HG02885 (cell line): ENCODE measurements at regions not wholly inside any gene's neighbourhood (a gene's known extent, or its start where the extent isn't known, plus 50 kb on each side); places are given as distances from the start of the nearest gene placed in this dataset.
"Not testable (repeated sequence)": the region's sequence is repeated elsewhere in the genome, so short reads cannot be mapped to it uniquely, and the experiment has no call there.

ENCODE experiments used
- ATAC-seq: cut with Tn5 transposase; IDR thresholded peaks from one replicate; pipeline ENCODE4 v1.9.1; 2021; ENCODE audit warnings: mild to moderate bottlenecking; ENCODE audit not compliant: unreplicated experiment, poor library complexity

DNA sequence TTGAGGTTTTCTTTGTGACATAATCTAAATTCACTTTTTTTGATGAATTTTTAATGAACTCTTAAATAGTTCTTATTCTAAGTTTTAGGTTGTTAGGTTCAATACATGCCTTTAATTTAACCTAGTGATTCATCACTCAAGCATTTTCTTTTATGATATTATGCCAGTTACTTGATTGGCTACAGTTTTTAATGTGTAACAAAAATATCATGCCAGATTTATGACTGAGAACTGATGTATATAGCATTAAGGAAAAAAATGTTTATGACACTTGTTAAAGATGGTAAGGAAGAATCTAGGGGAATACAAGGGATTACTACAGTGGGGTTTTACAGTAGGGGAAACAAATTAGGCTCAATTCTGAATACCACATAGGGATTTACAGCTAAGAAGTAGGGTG lies 103.1 kb downstream of the VGLL3 start:
- ATAC-seq, result no peak

DNA sequence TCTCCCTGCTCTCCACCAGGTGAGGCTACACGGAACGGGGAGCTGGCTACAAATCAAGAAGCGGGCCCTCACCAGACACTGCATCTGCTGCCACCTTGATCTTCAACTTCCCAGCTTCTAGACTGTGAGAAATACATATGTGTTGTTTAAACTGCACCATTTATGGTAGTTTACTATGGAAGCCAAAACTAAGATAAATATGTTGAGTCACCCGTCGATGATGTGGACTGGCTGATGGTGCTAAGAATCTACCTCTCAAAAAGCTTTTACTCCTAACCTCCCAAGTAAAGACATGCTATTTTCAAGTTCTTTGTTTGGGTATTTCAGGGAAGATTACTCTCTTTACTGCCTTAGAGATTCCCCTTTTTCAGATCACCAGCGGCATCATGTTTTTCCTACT lies 110.9 kb downstream of the VGLL3 start:
- ATAC-seq, result no peak

DNA sequence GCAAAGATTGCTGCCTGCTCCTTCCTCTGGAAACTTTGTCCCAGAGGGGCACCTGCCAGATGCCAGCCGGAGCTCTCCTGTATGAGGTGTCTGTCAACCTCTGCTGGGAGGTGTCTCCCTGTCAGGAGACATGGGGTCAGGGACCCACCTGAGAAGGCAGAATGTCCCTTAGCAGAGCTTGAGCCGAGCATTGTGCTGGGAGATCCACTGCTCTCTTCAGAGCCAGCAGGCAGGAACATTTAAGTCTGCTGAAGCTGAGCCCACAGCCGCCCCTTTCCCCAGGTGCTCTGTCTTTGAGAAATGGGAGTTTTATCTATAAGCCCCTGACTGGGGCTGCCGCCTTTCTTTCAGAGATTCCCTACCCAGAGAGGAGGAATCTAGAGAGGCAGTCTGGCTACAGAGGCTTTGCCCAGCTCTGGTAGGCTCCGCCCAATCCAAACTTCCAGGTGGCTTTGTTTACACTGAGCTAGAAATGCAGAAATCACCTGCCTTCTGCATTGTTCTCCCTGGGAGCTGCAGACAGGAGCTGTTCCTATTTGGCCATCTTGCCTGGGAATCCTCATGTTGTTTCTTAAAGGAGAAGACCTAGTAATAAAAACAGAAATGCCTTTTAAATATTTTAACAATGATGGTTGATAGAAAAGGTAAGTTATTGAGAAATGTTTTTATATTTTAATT lies 114.3 kb downstream of the VGLL3 start:
- ATAC-seq, result not testable (repeated sequence)

DNA sequence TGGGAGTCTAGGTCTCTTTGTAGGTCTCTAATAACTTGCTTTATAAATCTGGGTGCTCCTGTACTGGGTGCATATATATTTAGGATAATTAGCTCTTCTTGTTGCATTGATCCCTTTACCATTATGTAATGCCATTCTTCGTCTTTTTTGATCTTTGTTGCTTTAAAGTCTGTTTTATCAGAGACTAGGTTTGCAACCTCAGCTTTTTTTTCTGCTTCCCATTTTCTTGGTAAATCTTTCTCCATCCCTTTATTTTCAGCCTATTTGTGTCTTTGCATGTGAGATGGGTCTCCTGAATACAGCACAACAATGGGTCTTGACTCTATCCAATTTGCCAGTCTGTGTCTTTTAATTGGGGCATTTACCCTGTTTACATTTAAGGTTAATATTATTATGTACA lies 116.2 kb downstream of the VGLL3 start:
- ATAC-seq, result not testable (repeated sequence)

DNA sequence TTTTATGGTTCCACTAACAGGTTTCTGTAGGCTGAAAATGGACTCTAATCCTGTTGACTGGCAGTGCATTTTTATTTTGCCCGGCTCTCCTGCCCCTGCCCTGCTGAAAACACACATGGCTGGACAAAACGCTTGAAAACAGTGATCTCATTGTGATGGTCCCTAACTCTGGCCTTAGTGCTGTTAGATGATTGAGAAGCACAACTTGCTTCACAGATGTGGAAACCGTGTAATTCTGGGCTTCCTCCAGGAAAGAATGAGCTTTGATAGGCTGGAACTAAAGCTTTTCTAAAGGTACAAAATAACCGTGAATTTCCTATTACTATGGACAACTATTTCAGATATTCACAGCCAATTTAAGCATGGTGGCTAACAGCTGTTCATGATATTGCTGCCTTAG lies 121.4 kb downstream of the VGLL3 start:
- no peak for ATAC-seq

DNA sequence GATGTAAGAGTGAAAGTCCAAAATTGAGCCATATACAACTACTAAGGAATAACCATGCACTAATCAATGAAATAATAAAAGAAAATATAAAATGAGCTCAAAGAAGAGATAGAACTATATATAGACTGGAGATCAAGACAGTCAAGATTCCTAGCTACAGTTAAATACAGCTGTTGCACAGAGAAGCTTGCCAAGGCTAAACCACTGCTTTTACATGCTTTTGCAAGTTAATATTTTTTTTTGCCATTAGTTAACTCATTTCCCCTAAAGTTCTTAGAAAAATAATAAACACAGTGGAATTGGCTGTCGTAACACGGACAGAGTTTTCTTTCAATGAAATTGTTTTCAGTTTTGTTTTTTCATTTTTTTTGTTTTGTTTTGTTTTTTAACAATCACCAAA lies 123.0 kb downstream of the VGLL3 start:
- ATAC-seq, result no peak

DNA sequence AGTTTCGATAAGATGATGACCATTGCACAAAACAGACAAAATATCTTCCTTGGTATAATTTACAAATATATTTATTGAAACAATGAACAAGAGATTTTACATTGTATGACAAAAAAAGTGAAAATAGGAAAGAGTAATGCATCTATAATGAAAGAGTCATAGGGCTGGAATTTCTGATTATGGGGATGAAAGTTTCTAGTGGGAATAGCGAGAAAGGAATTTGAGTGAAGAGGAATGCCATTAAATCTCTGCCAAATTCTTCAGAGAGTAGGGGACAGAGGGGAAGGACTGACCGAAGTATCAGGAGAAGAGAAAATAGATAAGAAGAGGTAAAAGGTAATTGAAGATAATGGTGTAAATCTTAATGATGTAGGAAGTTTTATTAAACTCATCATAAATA lies 125.4 kb downstream of the VGLL3 start:
- ATAC-seq, result no peak

DNA sequence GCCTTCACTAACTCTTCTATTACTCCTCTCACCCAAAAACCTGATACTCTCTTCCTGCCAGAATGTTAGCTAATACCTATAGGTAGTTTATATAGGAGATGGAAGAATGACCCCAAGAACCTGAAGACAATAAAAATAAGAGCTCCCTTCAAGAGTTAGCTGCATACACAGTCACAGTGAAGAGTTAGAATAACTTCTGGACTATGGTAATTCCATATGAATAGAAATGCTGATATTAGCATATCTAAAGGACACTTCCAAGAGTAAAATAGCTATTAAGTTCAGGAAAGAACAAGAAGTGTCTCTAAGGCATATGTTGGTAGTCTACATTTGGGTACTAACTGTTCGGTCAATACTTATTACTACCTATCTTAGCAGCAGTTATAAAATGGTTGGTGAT lies 134.2 kb downstream of the VGLL3 start:
- no peak for ATAC-seq

DNA sequence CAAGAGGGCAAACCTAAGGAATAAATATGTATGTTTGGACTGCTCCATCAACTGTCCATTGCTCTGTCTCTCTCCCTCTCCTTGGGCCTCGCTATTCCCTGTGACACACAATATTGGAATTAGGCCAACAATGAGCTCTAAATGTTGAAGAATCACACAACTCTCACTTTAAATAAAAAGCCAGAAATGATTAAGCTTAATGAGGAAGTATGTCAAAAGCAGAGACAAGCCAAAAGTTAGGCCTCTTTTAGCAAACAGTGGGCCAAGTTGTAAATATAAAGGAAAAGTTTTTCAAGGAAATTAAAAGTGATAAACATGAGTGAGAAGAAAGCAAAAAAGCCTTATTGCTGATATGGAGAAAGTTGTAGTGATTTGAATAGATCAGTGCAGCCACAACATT lies 141.0 kb downstream of the VGLL3 start:
- no peak for ATAC-seq

DNA sequence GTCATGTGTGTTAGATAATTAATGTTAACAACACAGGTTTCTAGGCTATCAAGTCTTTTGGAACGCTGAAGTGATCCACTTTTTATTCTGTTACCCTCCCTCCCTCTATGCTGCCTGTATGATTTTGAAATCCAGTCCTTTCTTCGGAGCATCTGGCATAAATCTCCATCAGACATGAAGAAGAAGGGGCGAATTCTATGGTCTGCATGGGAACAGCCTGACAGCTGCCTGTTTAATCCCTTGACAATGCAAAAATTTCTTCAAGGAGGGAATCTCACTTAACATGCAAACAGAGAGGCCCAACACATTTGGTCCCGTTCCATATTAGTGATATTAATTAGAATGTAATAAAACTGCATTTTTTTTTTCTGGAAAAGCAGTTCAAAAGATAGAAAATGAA lies 145.2 kb downstream of the VGLL3 start:
- no peak for ATAC-seq

DNA sequence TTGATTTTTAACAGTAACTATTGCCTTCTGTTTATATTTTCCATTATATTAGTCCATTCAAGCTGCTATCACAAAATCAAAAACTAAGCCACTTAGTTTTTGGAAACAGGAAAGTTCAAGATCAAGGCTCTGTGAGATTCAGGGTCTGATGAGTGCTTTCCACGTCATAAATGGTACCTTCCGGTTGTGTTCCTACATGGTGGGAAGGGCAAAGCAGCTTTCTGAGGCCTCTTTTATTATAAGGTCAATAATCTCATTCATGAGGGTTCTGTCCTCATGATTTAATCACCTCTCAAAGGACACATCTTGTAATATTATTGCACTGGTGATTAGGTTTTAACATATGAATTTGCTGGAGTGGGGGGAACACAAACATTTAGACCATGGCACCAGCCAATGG lies 152.0 kb downstream of the VGLL3 start:
- no peak for ATAC-seq

DNA sequence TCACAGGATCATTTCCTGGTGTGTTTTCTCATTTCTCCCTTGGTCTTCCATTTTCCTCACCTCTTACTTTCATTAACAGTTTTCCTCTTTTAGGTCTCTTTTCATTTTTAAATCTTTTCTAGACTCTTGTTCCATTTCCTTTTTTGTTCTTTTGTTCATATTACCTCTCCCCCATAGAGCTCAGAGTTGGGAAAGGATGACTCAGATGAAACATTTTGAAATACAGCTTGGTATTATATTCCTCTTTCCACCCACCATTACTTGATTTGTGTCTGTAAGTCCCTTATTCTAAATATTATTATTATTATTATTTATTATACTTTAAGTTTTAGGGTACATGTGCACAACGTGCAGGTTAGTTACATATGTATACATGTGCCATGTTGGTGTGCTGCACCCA lies 153.1 kb downstream of the VGLL3 start:
- no peak for ATAC-seq

DNA sequence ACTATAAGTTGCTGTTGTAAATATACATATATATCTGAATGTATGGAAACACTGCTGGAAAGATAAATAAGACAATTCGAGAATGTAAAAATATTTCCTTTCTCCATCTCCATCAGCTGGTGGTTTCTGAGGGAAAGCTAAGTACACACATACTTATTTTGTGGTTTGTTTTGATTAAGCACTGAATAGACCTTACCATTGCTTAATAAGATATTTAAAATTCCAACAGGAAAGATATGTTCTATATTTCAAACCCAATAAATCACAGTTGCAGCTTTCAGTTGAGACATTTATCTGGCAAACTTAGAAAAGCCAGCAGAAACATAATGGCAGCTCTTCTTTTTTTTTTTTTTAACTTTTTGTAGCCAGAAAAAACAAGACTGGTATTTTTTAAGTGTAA lies 160.4 kb downstream of the VGLL3 start:
- no peak for ATAC-seq

DNA sequence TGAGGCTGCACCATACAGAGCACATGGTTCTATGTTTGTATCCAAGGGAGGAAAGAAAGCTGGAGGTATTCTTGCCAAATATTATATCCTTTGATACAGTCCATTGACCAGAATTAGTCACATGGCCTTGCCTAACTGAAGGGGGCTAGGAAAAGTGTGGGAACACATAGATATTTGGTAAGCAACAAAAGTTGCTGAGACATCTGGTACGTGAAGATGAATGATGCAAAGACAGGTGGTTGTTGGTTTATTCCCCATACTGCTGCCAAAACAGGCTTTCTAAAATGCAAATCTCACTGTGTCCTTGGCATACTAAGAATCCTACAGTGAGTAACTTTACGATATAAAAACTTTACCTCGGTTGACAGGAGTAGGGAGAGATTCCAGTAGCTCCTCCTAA lies 162.2 kb downstream of the VGLL3 start:
- ATAC-seq, result no peak

DNA sequence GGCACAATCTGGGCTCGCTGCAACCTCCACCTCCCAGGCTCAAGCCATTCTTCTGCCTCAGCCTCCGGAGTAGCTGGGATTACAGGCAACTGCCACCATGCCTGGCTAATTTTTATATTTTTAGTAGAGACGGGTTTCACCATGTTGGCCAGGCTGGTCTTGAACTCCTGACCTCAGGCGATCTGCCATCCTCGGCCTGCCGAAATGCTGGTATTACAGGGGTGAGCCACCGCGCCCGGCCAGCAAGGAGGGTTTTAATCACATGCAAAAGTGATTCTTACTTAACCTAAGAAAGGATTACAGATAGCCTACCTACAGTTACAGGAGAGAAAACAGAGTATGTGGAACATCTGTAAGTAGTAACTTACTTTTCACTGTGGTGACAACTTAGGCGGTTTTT lies 163.4 kb downstream of the VGLL3 start:
- not testable (repeated sequence) for ATAC-seq

DNA sequence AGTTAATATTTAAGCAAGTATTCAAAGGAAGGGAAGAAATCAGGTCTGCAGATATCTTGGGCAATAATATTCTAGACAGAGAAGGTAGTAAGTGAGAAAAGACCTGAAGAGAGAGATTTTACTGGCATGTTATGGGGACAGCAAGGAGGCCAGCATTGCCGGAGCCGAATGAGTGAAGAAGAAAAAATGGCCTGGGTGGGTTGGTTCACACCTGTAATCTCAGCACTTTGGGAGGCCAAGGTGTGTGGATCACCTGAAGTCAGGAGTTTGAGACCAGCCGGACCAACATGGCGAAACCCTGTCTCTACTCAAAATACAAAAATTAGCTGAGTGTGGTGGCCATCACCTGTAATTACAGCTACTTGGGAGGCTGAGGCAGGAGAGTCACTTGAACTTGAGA lies 164.7 kb downstream of the VGLL3 start:
- ATAC-seq, result no peak

DNA sequence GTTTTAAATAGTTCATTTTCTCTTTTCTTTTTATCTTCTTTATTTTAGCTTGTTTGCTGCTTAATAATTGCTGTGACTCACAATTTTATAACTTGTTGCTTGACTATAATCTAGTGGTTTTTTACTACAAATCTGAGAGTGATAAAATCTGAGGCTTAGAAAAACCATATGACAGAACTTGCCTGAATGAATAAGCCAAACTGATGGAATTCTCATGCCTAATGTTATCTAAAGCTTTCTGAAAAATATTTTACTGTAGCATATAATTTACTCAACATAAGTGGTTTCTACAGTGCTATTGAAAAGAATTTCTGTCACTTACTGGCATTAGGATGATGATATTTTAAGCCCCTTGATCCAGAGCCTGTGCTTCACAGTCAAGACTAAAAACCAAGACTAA lies 175.1 kb downstream of the VGLL3 start:
- no peak for ATAC-seq

DNA sequence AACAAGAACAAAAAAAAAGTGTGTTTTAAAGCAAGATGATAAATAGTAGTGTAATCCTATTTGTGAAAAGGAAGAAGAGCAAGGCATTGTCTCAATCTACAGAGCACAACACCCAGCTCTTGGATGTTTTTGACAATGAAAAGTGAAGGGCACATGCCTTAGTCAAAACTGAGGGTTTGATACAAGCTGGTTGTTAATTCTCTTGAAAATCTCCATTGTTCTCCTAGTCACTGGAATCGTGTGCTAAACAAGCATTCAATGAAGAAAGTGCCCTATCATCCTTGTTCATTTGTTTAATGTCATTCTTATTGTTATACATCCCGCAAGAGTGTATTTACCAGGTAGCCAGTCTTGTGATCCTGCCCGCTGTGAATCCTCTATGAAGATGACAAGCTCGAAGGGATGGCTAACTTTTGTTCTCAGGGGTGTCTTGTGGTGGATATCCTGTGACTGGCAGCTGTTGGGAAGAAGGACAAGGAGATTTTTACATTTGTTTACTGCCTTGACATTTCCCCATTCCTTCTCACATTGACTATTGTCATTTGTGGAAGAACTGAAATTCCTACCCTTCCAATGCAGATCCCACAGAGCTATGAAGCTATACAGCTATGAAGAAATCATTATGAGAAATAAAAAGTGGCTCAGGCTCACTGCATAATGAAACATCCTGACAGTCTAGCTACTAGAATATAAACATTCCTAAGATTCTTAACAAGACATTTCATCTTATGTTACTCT lies 175.9 kb downstream of the VGLL3 start:
- ATAC-seq, result no peak

DNA sequence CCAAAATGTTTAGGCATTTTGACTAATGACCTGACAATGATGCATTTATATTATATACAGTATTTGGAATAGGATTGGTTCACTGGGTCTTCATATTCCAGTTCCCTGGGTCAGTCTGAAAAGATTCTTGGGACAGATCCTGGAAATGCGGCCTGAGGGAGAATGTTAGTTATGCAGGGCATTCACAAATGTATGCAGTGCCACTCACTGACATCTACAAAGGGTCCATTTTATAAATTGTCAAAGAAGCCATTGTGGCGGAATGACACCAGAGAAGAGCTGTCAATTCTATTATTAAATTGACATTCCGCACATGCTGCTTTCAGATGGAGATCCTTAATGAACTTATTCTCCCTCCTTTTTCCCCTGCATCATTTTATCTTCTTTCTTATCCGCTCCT lies 176.6 kb downstream of the VGLL3 start:
- ATAC-seq, result no peak

DNA sequence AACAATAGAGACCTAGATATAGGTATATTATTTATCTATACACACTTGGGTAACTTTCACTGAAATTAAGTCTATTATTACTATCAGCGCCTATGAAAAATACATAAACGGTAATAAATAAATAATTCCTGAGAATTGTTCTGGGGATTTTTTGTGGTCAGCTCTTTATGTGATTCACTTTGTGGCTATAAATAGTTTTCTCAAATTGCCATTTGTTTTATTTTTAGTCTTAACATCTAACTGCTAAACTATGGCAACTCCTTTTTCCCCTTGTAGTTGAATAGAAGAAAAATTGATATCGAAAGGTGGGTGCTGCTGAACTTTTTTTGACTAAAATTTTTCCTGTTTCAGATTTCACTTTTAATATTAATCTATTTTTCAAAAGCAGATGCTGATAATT lies 189.0 kb downstream of the VGLL3 start:
- no peak for ATAC-seq

DNA sequence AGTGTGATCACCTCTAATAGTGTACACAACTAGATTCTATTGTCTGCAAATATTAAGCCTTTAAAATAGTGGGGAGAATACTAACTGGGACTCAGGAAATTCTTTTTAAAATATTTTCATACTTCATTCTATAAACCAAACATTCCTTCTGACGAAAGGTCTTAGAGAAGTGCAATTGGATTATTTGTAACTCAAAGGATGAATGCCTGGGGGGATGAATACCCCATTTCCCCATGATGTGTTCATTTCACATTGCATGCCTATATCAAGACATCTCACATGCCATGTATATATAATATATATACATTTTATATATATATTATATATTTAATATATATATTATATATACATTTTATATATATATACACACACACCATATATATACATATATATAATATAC lies 189.9 kb downstream of the VGLL3 start:
- ATAC-seq, result no peak

DNA sequence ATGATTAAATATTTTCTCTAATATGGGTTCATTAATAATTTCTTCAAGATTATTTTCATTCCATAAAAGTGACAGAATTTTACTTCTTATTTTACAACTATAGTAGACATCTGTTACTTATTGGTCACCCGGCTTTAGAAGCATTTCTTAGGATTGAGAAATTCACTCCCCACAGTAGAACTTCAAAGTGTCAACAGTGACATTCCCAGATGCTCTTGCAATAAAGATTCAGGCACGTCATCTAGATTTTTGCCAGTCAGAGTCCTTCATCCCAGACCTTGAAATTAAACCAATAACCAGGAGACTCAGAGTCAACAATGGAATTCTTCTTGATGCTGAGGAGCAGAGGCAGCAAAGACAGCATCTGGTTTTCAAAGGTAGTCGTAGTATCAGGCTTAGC lies 190.8 kb downstream of the VGLL3 start:
- no peak for ATAC-seq
